GM19238 (cell line): ENCODE measurements at regions not wholly inside any gene's neighbourhood (a gene's known extent, or its start where the extent isn't known, plus 50 kb on each side); places are given as distances from the start of the nearest gene placed in this dataset.
"Not testable (repeated sequence)": the region's sequence is repeated elsewhere in the genome, so short reads cannot be mapped to it uniquely, and the experiment has no call there.

ENCODE experiments used
- DNase-seq: peaks from one replicate; pipeline ENCODE4 v3.0.0; 2011; ENCODE audit warnings: low spot score; ENCODE audit not compliant: insufficient read length

GRCh38 chr3:75312469-75312868 lies 351.7 kb upstream of the FRG2C start:
- not testable (repeated sequence) for DNase-seq

- DNase-seq: not testable (repeated sequence)
Measured at GRCh38 chr3:75319776-75320175, 344.4 kb upstream of the FRG2C start.

- DNase-seq: no peak
Measured at GRCh38 chr3:75320369-75320768, 343.8 kb upstream of the FRG2C start.

GRCh38 chr3:75321060-75321459 lies 343.1 kb upstream of the FRG2C start:
- no peak for DNase-seq

- DNase-seq: not testable (repeated sequence)
Measured at GRCh38 chr3:75323936-75324335, 340.2 kb upstream of the FRG2C start.

- no peak for DNase-seq
Measured at GRCh38 chr3:75325716-75326115, 338.4 kb upstream of the FRG2C start.

- no peak for DNase-seq
Measured at GRCh38 chr3:75327453-75327852, 336.7 kb upstream of the FRG2C start.

GRCh38 chr3:75329476-75330097 lies 334.5 kb upstream of the FRG2C start:
- DNase-seq: no peak

GRCh38 chr3:75330446-75330845 lies 333.7 kb upstream of the FRG2C start:
- DNase-seq: not testable (repeated sequence)

- DNase-seq: not testable (repeated sequence)
Measured at GRCh38 chr3:75332090-75332489, 332.0 kb upstream of the FRG2C start.

- DNase-seq: no peak
Measured at GRCh38 chr3:75332794-75333193, 331.3 kb upstream of the FRG2C start.

GRCh38 chr3:75334299-75334698 lies 329.8 kb upstream of the FRG2C start:
- no peak for DNase-seq

- DNase-seq: no peak
Measured at GRCh38 chr3:75337226-75337900, 326.8 kb upstream of the FRG2C start.

- no peak for DNase-seq
Measured at GRCh38 chr3:75338342-75338741, 325.8 kb upstream of the FRG2C start.

- no peak for DNase-seq
Measured at GRCh38 chr3:75341324-75342067, 322.6 kb upstream of the FRG2C start.

- DNase-seq: no peak
Measured at GRCh38 chr3:75342425-75342824, 321.7 kb upstream of the FRG2C start.

- not testable (repeated sequence) for DNase-seq
Measured at GRCh38 chr3:75350536-75350935, 313.6 kb upstream of the FRG2C start.

- not testable (repeated sequence) for DNase-seq
Measured at GRCh38 chr3:75362086-75362784, 301.9 kb upstream of the FRG2C start.

GRCh38 chr3:75372964-75373363 lies 291.2 kb upstream of the FRG2C start:
- not testable (repeated sequence) for DNase-seq

- DNase-seq: not testable (repeated sequence)
Measured at GRCh38 chr3:75379840-75380239, 284.3 kb upstream of the FRG2C start.

- DNase-seq: no peak
Measured at GRCh38 chr3:75380276-75380771, 283.8 kb upstream of the FRG2C start.

GRCh38 chr3:75384016-75384415 lies 280.1 kb upstream of the FRG2C start:
- not testable (repeated sequence) for DNase-seq
